ENCODE measurements at regions not wholly inside any gene's neighbourhood (a gene's known extent, or its start where the extent isn't known, plus 50 kb on each side); places are given as distances from the start of the nearest gene placed in this dataset.

DNA sequence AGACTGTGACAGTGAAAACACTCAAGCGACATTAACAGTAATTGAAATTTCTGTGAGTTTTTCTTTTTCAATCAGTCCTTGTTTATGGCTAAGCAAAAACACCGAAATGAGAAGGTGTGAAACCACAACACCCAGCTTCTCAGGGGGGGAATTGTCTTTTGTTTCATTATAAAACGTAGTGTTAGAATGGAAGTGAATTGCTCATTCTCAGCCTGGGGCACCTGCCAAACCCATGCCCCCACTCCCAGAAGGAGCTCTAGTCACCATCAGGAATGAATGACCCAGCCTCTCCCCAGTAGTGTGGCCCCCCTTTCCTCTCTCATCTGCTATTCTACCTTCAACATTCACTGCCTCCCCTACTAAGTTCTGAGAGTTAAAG is 185.8 kb upstream of the CFAP20DC start (continued):
- TF ChIP-seq EZH2 (IDR thresholded peaks at IDR 0.05; ENCODE audit: borderline replicate concordance, control insufficient read depth, low read depth, low read length) (no peak), HDAC2 (IDR thresholded peaks at IDR 0.05) (no peak), MTA3 (IDR thresholded peaks at IDR 0.05; ENCODE audit: borderline replicate concordance, low read length) (no peak), PAX8 (IDR thresholded peaks at IDR 0.05) (no peak), NRF1 (conservative IDR thresholded peaks at IDR 0.05; ENCODE audit: low read depth, low read length) (no peak), ZNF217 (IDR thresholded peaks at IDR 0.05) (peak; percentile 77), GATAD2B (conservative IDR thresholded peaks at IDR 0.05; ENCODE audit: low read depth) (peak; percentile 85), HCFC1 (IDR thresholded peaks at IDR 0.05; ENCODE audit: low read length) (no peak), IKZF2 (IDR thresholded peaks at IDR 0.05) (peak; percentile 93), RBBP5 (conservative IDR thresholded peaks at IDR 0.05) (no peak), ESRRA (IDR thresholded peaks at IDR 0.05; ENCODE audit: low read length) (no peak), NFIC (IDR thresholded peaks at IDR 0.05; ENCODE audit: low read depth, low read length) (0 out of 2 replicates have a peak, but pooled peaks have one; percentile 25), SMAD1 (IDR thresholded peaks at IDR 0.05; ENCODE audit: low read depth, partially characterized antibody) (peak; percentile 69), ZNF622 (IDR thresholded peaks at IDR 0.05) (no peak), NR2C1 (IDR thresholded peaks at IDR 0.05) (no peak), DPF2 (IDR thresholded peaks at IDR 0.05) (peak; percentile 97), RAD21 (IDR thresholded peaks at IDR 0.05; ENCODE audit: insufficient read depth, low read depth, low read length) (no peak), SREBF2 (IDR thresholded peaks at IDR 0.05; ENCODE audit: low read length) (no peak), STAT1 (conservative IDR thresholded peaks at IDR 0.05) (no peak), ZSCAN29 (IDR thresholded peaks at IDR 0.05) (no peak), CHD1 (IDR thresholded peaks at IDR 0.05; ENCODE audit: low read depth, low read length) (no peak), KAT2A (conservative IDR thresholded peaks at IDR 0.05; ENCODE audit: control insufficient read depth, low read depth, low read length) (no peak), MTA2 (IDR thresholded peaks at IDR 0.05; ENCODE audit: low read depth) (peak; percentile 98), CEBPB (IDR thresholded peaks at IDR 0.05; ENCODE audit: borderline replicate concordance in 1 of 2, low read depth in 2 of 2, low read length in 2 of 2) (no peak), NR2C2 (IDR thresholded peaks at IDR 0.05; ENCODE audit: borderline replicate concordance, control insufficient read depth, insufficient read length, low read depth) (no peak), MYC (IDR thresholded peaks at IDR 0.05; ENCODE audit: insufficient read depth, insufficient read length, insufficient replicate concordance, low read length, severe bottlenecking) (no peak)
- TF ChIP-seq, protein P1, sequence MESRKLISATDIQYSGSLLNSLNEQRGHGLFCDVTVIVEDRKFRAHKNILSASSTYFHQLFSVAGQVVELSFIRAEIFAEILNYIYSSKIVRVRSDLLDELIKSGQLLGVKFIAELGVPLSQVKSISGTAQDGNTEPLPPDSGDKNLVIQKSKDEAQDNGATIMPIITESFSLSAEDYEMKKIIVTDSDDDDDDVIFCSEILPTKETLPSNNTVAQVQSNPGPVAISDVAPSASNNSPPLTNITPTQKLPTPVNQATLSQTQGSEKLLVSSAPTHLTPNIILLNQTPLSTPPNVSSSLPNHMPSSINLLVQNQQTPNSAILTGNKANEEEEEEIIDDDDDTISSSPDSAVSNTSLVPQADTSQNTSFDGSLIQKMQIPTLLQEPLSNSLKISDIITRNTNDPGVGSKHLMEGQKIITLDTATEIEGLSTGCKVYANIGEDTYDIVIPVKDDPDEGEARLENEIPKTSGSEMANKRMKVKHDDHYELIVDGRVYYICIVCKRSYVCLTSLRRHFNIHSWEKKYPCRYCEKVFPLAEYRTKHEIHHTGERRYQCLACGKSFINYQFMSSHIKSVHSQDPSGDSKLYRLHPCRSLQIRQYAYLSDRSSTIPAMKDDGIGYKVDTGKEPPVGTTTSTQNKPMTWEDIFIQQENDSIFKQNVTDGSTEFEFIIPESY (IDR thresholded peaks at IDR 0.05) = no peak
- TF ChIP-seq, protein P2, sequence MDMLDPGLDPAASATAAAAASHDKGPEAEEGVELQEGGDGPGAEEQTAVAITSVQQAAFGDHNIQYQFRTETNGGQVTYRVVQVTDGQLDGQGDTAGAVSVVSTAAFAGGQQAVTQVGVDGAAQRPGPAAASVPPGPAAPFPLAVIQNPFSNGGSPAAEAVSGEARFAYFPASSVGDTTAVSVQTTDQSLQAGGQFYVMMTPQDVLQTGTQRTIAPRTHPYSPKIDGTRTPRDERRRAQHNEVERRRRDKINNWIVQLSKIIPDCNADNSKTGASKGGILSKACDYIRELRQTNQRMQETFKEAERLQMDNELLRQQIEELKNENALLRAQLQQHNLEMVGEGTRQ (IDR thresholded peaks at IDR 0.05; ENCODE audit: borderline replicate concordance, low read depth, low read length) = no peak
- TF ChIP-seq, protein P3, sequence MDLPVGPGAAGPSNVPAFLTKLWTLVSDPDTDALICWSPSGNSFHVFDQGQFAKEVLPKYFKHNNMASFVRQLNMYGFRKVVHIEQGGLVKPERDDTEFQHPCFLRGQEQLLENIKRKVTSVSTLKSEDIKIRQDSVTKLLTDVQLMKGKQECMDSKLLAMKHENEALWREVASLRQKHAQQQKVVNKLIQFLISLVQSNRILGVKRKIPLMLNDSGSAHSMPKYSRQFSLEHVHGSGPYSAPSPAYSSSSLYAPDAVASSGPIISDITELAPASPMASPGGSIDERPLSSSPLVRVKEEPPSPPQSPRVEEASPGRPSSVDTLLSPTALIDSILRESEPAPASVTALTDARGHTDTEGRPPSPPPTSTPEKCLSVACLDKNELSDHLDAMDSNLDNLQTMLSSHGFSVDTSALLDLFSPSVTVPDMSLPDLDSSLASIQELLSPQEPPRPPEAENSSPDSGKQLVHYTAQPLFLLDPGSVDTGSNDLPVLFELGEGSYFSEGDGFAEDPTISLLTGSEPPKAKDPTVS (IDR thresholded peaks at IDR 0.05; ENCODE audit: low read depth, low read length) = no peak
- TF ChIP-seq, protein P4, sequence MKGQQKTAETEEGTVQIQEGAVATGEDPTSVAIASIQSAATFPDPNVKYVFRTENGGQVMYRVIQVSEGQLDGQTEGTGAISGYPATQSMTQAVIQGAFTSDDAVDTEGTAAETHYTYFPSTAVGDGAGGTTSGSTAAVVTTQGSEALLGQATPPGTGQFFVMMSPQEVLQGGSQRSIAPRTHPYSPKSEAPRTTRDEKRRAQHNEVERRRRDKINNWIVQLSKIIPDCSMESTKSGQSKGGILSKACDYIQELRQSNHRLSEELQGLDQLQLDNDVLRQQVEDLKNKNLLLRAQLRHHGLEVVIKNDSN (IDR thresholded peaks at IDR 0.05; ENCODE audit: borderline replicate concordance, extremely low read length, insufficient read depth, low read depth, low read length) = no peak
